ENCODE measurements at regions not wholly inside any gene's neighbourhood (a gene's known extent, or its start where the extent isn't known, plus 50 kb on each side); places are given as distances from the start of the nearest gene placed in this dataset.

GRCh38 chr12:46531059-46531785 lies 158.6 kb upstream of the SLC38A2 start:
- intact Hi-C loops (cut with DNase I), result no loop called here
- TF ChIP-seq CTCF (IDR thresholded peaks at IDR 0.05) (no peak), POLR2AphosphoS5 (IDR thresholded peaks at IDR 0.05; ENCODE audit: insufficient read depth in 1 of 2, low read depth in 1 of 2) (no peak), POLR2A (IDR thresholded peaks at IDR 0.05) (no peak)
- no peak for DNase-seq (ENCODE audit: extremely low spot score in 2 of 2)
- Histone ChIP-seq H3K4me3 (no peak overlapping the region), H3K9me3 (no peaks in the 10 kb centered on the region), H3K4me1 (no peaks in the 10 kb centered on the region), H3K27me3 (no peaks in the 10 kb centered on the region), H3K36me3 (no peaks in the 10 kb centered on the region), H3K27ac (no peak overlapping the region)

GRCh38 chr12:46530373-46531056 lies 157.9 kb upstream of the SLC38A2 start:
- DNase-seq (ENCODE audit: extremely low spot score in 2 of 2), result no peak
- no peak overlapping the region for H3K27ac ChIP-seq
- TF ChIP-seq POLR2A (IDR thresholded peaks at IDR 0.05) (no peak), POLR2AphosphoS5 (IDR thresholded peaks at IDR 0.05; ENCODE audit: insufficient read depth in 1 of 2, low read depth in 1 of 2) (no peak), CTCF (IDR thresholded peaks at IDR 0.05) (no peak)
- no peaks in the 10 kb centered on the region for H3K9me3 ChIP-seq
- H3K27me3 ChIP-seq, result no peaks in the 10 kb centered on the region
- peaks cover 1% of the 10 kb centered on the region for H3K4me1 ChIP-seq
- intact Hi-C loops (cut with DNase I), result no loop called here
- no peak overlapping the region for H3K4me3 ChIP-seq
- H3K36me3 ChIP-seq, result no peaks in the 10 kb centered on the region

- peaks cover 36% of the 10 kb centered on the region for H3K4me1 ChIP-seq
- H3K36me3 ChIP-seq, result no peaks in the 10 kb centered on the region
- no peaks in the 10 kb centered on the region for H3K27me3 ChIP-seq
- H3K4me3 ChIP-seq, result no peak overlapping the region
- no peak for TF ChIP-seq CTCF (IDR thresholded peaks at IDR 0.05)
- TF ChIP-seq POLR2A (IDR thresholded peaks at IDR 0.05), result no peak
- TF ChIP-seq POLR2AphosphoS5 (IDR thresholded peaks at IDR 0.05; ENCODE audit: insufficient read depth in 1 of 2, low read depth in 1 of 2), result no peak
- no peaks in the 10 kb centered on the region for H3K9me3 ChIP-seq
- intact Hi-C loops (cut with DNase I), result no loop called here
- no peak for DNase-seq (ENCODE audit: extremely low spot score in 2 of 2)
- H3K27ac ChIP-seq, result no peak overlapping the region
Measured at GRCh38 chr12:46526233-46526632, 153.7 kb upstream of the SLC38A2 start.

- no peak for DNase-seq (ENCODE audit: extremely low spot score in 2 of 2)
- no peaks in the 10 kb centered on the region for H3K27me3 ChIP-seq
- H3K9me3 ChIP-seq, result no peaks in the 10 kb centered on the region
- peaks cover 36% of the 10 kb centered on the region for H3K4me1 ChIP-seq
- peak overlapping the region; percentile 71 for H3K27ac ChIP-seq
- no peak overlapping the region for H3K4me3 ChIP-seq
- peak; percentile 53 to 68 for TF ChIP-seq POLR2AphosphoS5 (IDR thresholded peaks at IDR 0.05; ENCODE audit: insufficient read depth in 1 of 2, low read depth in 1 of 2)
- no peak for TF ChIP-seq POLR2A (IDR thresholded peaks at IDR 0.05)
- TF ChIP-seq CTCF (IDR thresholded peaks at IDR 0.05), result no peak
- intact Hi-C loops (cut with DNase I), result no loop called here
- no peaks in the 10 kb centered on the region for H3K36me3 ChIP-seq
Measured at GRCh38 chr12:46524778-46525177, 152.2 kb upstream of the SLC38A2 start.

Data from vagina (tissue), 2 donors.